ENCODE measurements at regions not wholly inside any gene's neighbourhood (a gene's known extent, or its start where the extent isn't known, plus 50 kb on each side); places are given as distances from the start of the nearest gene placed in this dataset.
A peak's percentile ranks its signal among the peaks of the same experiment; 100 is the strongest.

DNA sequence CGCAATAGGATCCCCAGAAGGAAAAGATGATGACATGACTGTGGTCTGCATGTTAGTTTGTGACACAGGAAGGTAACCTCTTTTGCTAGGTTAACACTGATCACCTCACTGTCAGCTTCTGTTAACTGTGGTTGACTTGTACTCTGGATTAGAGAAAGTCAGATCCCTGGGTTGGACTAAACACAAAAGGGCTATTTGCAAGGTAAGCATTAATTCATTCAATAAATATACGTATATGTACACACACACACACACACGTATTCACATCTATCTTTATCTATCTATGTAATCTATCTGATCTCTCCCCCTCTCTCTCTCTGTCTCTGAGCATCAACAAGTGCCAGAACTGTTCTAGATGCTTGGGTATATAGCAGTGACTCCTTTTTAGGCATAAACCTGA is 136.1 kb upstream of the SNX19 start:
- DNase-seq (ENCODE audit: low read depth), result no peak

DNA sequence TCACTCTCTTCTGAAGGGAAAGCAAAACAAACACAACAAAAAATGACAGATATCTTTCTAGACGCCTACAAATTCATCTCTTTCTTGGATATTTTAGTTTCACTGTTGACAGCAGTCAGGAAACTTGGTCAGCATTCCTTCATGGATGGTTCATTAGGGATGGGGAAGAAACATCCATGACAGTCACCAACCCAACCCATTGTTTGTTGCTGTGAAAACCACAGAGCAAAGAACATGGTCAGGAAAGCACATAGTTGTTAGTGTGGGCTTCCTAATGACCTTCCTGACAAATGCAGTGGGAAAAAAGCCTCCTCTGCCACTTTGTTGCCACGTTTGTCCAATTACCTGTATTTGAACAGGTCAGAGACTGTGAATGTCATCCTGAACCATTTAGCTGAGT is 139.8 kb upstream of the SNX19 start:
- DNase-seq (ENCODE audit: low read depth), result no peak

DNA sequence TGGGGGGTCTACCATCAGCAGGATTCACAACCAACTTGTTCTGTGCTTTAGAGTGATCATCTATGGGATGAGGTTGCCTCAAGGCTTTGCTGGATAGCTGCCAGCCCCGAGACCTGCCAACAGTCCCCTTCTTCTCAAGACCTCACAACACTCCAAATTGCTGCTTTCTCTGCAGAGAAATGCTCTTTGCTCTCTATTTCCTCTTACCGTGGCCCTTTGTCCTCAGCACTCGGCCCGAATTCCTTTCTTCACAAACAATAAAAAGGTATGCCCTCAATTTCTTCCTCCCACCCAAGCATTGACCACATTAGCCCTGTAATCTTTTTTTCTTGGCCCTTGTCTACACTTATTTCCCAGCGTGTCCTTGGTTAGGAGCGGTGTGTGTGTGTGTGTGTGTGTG is 147.4 kb upstream of the SNX19 start:
- no peak for DNase-seq (ENCODE audit: low read depth)

DNA sequence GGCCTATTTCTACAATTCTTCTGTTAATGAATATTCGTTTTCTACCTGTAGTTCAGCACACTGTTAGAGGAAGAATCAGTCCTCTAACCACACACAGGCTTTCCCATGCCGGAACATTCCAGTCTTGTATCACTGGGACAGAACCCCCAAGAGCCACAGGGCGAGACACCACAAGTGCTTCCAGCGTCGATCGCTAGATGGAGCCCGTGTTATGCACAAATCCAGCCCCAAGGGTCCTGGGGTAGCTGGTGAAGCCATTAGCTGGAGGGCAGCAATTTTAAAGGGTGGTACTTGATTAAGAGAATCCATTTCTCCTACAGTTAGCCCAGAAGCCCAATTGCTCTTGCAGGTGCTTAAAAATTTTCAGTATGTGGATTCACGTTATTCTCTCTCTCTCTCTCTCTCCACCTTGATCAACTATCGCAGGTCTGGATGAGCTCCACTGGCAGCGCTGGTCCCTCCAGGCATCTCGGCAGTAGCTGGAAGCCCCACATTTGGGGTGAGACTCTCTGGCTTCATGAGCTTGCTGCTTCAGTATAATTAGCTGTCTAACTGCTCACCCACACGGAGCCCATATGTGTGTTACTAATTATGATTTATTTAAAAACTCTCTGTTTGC is 148.2 kb upstream of the SNX19 start:
- DNase-seq (ENCODE audit: low read depth), result peak; percentile 37

DNA sequence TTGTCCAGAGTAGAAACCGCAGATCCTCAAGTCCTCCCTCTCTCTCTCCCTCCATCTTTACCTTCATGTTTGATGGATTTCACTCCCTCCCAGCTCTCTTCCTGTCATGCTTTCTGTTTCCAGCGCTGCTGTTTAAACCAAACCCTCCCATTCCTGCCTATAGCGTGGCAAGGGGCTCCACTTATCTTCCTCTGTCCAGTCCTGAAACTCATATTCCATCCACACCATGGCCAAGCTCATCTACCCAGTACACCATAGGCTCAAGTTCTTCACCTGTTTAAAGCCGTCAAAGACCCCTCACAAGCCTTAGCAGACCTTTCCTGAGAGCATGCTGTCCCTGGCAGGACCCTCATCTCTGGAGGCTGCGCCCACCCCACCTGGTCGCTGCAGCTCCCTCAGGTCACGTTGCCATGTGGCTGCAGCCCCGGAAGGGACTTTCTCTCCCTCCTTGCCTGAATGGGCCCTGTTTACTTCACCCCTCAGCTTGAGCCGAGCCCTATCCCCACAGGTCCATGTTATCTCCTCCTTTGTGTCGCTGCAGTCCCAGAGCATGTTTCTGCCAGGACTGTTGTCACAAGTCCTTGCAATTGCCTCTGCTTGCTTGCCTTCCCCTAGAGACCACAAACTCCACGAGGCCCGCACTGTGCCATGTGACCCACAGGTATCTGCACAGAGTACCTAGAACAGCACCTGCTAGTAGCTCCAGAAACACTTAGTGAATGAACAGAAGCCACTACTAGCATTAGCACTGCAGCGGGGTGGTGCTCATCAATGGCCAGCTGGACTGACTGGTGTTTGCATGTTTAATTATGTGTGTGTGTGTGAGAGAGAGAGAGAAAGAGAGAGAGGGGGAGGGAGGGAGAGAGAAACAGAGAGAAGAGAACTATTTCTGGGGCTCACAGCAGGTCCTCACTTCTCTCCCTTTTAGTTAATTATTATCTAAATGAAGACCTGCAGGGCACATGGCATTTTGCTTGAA is 149.4 kb upstream of the SNX19 start:
- no peak for DNase-seq (ENCODE audit: low read depth)

DNA sequence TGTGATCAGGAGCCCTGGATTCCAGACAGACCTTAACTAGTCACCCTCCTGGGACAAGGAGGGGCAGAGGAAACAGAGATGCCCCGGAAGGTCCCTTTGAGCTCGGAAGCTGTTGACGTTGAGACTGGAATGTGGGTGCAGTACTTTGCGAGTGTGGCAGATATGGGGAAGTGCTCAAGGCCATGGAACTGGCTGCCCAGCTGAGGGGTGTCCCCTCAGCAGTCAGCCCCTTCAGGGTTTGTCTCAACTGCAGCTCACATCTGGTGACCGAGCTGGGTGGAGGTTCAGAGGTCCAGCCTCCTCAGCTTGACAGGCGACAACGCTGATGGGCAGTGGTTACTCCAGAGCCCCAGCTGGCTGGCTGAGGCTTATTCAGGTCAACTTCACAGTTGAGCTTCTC is 150.3 kb upstream of the SNX19 start:
- no peak for DNase-seq (ENCODE audit: low read depth)

DNA sequence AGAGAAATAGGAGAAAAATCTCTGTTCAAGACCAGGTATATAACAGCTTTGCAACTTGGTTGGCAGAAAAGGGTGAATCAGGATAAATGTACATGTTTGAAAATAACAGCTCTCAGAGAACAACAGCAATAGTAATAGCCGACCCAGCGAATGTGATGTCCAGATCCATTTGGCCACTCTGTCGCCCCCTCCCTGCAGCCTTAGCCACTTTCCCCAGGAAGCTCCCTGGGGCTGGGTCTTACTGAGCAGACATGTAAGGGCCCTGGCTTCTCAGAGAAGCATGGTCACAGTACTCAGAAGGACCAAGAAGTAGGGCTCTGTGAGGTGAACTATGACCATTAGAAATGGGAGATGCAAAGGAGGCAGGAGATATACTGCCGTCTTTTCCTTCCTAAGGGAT is 154.1 kb upstream of the SNX19 start:
- DNase-seq (ENCODE audit: low read depth), result no peak

DNA sequence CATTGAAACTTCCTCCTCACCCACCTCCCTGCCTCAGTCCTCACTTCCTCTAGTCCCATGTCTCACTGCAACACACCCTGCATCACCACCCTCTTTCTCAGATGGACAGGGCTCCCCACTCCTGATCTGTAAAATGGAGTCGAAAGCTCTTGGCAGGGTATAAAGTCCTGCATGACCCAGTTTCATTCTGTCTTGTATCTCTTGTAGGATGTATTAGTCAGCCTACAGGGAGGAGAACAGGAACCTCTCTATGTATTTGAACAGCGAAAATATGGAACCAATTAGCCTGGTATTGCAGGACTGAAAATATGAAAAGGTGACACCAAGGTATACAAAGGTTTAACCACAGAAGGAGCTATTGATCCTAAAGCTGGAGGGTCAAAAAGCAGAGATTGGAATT is 156.9 kb upstream of the SNX19 start:
- DNase-seq (ENCODE audit: low read depth), result no peak

DNA sequence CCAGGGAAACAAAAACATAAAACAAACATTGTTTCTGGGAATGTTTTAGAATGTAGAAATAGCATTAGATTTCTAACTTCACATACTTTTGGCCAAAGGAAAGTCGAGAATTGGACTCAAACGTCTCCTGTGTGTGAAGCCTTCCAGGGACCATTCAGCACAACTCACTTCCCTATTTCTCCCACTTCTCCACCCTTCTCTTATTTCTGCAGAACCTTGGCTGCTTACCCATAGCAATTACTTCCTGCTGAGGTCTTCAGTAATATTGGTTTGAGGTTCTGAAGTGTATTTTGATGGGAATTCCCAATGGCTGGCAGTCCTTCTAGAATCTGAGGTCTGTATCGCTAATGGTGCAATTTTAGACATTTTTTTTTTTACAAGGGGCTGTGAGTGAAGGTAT is 158.3 kb upstream of the SNX19 start:
- no peak for DNase-seq (ENCODE audit: low read depth)

DNA sequence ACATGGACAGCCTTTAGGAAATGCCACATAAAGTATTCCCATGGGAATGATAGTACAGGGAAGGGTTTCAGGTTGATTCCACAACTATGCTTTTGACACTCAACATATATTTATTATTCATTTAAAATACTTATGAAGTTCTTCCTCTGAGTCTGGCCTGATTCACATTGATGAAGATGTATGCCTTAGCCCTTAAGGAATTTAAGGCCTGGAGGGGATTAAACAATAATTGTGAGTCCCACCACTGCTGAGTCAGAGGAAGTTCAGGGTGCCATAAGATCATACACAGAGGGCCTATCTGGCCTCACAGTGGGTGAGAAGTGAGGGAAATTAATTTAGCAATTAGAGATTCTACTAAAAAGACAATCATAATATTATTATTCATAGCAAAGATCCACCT is 161.1 kb upstream of the SNX19 start:
- no peak for DNase-seq (ENCODE audit: low read depth)

DNA sequence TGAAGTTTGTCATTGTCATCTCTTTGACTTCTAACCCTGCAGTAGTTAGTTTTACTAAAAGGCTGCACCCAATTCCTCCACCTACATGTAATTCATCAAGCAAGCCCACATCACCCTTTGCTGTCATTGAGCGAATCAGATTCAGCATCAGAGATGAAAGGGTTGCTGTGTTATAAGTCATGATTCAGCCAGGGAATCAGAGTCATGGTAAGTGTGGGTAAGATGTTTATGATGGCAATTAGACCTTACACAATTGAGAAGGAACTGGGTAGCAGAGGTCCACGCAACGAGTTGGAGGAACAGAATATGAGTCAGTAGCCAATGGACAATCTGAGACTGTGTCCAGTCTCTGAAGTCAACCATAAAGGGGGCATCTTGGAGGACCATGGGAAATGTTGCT is 162.8 kb upstream of the SNX19 start:
- no peak for DNase-seq (ENCODE audit: low read depth)

DNA sequence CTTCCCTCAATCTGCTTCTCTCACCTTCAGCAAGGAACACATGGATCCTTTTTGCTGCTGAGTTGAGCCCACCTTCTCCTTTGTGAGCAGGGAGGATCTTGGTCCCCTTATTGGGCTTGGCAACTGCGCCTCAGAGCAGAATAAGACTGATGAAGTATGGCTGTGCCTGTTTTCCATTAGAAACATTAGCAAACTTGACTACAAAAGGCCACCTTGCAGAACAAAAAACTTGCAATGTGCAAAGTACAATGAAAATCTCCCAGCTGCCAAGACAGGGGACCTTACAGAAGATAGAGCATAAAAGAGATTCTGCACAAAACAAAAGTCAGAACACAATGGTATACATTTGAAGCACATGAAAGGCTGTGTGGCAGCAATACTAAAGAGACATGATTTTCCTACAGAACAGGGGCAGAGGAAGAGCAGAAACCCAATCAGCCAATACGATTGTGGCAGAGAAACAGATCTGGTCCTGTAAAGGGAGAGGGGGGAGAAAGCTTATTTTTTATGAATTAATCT is 173.5 kb upstream of the SNX19 start:
- no peak for DNase-seq (ENCODE audit: low read depth)

DNA sequence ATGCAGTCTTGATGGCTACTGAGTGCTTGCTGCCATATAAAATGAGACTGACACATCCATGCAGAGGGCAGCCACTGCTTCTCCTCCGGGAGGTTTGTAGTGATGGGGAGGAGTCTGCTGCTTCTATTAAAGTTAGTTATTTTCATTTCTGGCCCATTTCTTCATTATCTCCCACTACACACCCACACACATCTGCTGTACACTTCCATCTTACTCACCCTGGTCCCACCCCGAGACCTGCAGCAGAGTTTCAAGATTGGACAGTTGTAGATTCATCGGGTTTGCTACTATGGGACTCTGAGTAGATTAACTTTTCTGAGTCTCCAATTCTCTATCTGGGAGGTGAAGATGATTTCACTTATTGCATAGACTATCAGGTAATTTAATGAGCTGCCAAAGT is 176.2 kb upstream of the SNX19 start:
- DNase-seq (ENCODE audit: low read depth), result no peak

DNA sequence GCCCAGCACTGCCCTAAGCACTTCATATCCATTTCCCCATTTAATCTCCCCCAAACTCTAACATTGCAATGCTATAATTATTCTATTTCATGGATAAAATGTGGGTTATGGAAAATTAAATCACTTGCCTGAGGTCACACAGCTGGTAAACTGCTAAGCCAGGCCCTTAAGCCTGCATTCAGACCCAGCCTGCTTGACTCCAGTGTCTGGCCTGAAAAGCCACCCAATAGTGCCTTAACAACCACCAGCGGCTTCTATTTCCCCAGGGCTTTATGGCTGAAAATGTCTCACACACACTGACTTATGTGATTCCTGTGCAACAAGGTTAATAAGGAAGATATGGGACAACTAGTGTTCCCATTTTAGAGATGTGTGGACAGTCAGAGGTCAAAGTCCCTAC is 178.5 kb upstream of the SNX19 start:
- DNase-seq (ENCODE audit: low read depth), result no peak

DNA sequence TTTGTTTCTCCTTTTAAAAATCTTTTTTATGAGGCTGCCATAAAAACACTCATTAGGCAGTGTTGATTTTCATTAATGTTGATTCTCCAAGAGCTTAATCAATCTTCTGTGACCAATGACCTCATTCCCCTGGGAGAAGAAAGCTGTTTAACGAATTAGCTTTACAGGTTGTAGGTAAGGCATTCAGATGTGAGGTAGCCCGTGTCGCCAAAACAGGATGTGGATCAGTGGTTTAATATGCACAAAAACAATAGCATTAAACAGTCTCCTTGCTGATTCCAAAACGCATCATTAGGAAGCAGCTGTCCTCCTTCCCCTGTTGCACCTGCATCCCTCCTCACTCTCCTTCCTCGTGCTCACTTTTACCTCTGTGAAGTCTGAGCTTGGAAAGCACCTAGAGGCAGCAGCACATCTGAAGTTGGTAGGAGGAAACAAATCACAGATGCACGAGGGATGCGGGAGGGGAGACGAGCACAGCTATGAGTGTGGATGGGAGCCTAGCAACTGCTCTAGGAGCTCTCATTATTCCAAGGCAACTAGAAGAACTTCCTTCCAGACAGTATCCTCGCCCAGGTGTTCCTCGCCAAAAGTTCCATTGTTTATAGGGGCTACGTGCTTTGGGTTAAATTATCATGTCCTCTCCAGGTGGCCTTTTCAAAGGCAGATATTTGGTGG is 179.4 kb upstream of the SNX19 start:
- DNase-seq (ENCODE audit: low read depth), result no peak

DNA sequence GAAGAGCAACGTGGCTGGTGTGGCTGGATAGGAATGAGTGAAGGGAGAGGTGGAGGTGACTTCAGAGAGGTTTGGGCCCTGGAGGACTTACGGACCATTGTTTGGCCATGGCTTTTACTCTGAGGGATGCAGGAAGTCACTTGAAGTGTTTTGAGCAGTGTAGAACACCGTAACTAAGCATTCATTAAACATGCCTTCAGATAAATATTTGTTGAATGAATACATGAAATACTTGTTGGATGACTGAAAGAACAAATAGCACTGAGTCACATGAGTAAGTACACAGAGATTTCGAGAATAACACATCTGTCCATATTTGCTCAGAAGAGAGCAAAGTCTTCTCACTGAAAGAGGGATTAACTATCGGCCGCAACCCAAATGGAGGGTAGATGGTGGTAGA is 182.7 kb upstream of the SNX19 start:
- DNase-seq (ENCODE audit: low read depth), result no peak

DNA sequence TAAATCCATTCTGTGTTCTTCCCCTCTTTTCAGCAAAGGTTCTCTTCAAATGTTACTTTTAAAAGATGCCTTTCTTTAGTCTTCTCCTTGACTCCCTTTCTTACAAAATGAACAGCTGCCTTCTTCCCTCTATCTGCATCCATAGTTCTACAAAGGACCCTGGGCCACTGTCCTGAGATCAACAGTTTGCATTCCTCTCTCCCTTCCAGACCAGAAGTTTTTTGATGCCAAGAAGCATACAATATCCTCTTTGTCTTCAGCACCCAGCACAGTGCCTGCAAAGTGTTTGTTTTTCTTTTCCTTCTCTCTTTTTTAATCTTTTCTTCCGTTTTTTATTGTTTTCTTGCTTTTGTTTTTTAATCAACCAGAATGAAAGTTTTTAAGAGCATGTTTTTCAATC is 183.5 kb upstream of the SNX19 start:
- DNase-seq (ENCODE audit: low read depth), result no peak

DNA sequence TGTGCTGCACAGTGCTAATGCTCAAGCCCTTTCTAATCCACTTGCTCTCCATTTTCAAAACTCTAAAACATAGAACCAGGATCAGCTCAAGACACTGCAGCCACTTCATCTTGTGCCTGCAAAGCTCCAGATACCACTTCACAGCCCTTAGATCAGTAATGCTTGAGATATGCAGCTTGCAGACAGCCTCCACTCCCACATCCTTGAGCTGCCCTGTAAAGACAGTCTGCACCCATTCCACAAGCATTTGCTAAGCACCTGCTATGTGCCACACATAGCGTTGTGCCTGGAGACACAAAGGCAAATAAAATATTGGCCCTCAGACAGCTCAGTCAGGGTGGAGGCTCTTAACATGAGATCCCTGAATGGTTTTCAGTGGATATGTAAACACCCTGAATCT is 192.5 kb upstream of the SNX19 start:
- no peak for DNase-seq (ENCODE audit: low read depth)

DNA sequence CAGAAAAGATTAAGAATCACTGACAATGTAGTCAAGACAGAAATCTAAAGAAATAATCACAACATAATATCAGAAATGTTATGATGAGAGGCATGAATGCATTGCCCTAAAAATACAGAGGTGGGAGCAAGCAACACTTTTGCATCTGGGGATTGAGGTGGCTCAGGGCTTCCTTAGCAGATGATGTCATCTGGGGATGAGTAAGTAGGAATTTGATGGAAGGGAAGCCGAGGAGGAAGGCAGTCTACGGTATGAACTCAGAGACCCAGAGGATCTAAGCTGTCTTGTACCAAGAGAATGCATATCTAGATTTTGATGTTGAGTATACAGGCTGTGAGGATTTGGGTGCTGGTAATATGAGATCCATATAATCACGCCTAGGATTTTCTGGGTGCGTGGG is 193.0 kb upstream of the SNX19 start:
- no peak for DNase-seq (ENCODE audit: low read depth)

DNA sequence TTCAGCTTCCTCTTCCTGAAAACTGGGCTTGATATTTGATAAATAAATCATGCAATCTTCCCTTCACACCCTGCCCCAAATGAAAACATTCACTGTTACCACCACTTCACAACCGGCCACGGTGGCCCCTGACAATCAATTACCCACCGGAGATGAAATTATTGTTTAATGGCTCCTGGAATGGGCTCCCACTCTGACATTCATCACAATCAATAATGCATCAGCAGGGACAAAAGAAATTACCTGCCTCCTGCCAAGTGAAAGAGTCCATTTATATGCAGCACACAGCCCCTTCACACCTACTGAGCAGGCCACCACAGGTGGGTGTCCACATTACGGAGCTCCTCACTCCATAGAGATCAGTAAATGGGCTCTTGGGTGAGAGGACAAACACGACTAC is 193.5 kb upstream of the SNX19 start:
- DNase-seq (ENCODE audit: low read depth), result no peak

DNA sequence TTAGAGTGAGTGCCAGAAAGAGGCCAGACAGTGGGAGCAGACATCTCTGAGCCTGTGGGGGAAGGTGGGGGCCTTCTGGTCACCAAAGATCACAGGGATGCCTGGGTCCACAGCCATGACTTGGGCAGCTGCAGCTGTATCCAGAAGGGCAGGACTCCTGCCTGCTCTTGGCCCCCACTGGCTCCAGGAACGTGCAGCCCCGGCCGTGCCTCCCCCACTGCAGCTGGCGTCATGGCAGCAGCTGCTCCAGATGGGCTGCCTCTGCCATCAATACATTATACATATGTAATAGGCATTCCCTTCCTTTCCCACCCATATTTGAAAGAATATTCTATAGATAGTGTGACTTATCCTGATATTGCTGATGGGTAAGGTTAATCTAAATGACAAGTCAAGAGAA is 195.5 kb upstream of the SNX19 start:
- DNase-seq (ENCODE audit: low read depth), result no peak

DNA sequence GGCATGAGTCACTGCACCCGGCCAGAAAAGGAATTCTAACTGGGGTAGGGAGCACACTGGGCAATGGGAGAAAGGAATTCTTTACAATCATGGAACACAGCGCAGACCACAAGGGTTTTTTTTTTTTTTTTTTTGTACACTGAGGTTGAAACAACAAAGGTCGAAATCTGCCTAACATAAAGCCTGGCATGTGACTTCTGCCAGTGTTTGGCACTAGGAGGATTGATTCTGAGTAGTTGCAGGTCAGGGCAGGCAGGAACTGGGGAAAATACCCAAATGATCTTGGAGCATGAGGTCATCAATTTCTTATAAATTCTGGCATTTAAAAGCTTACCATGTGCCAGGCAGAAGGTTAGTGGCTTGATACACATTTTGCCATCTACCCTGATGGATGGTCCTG is 202.0 kb upstream of the SNX19 start:
- DNase-seq (ENCODE audit: low read depth), result no peak

Data from non-pigmented ciliary epithelial cell (primary cell).